Activated naive CD4-positive, alpha-beta T cell treated with anti-CD3 and anti-CD28 coated beads for 36 hours (primary cell): ENCODE measurements at regions not wholly inside any gene's neighbourhood (a gene's known extent, or its start where the extent isn't known, plus 50 kb on each side); places are given as distances from the start of the nearest gene placed in this dataset.

Experiments
- CTCF ChIA-PET: fragments of 350-600 bp; sonication (Branson Sonifier 250); formaldehyde crosslinking; loops from one replicate; lab custom pipeline; 2021; ENCODE audit warnings: antibody characterized with exemption; lab: Charles Lee
- DNase-seq: peaks from one replicate; pipeline ENCODE4 v3.0.0-alpha.2; 2020
- H3K27ac Mint-ChIP-seq: one replicate; pipeline ENCODE4 v1.8.0; 2021; ENCODE audit warnings: mild to moderate bottlenecking, mixed read lengths
- H3K27me3 Mint-ChIP-seq: one replicate; pipeline ENCODE4 v1.8.0; 2021; ENCODE audit warnings: low read depth, mixed read lengths
- H3K36me3 Mint-ChIP-seq: one replicate; pipeline ENCODE4 v1.8.0; 2021; ENCODE audit warnings: low read depth, mixed read lengths
- H3K4me1 Mint-ChIP-seq: one replicate; pipeline ENCODE4 v1.8.0; 2021; ENCODE audit warnings: low read depth, mixed read lengths
- H3K4me3 Mint-ChIP-seq: one replicate; pipeline ENCODE4 v1.8.0; 2021; ENCODE audit warnings: mild to moderate bottlenecking, moderate library complexity, mixed read lengths
- H3K9me3 Mint-ChIP-seq: one replicate; pipeline ENCODE4 v1.8.0; 2021; ENCODE audit warnings: mixed read lengths
- intact Hi-C: fragments of 100-400 bp; cut with micrococcal nuclease; formaldehyde crosslinking; loops from one replicate; pipeline ENCODE4 v1.15.1; 2023

DNA sequence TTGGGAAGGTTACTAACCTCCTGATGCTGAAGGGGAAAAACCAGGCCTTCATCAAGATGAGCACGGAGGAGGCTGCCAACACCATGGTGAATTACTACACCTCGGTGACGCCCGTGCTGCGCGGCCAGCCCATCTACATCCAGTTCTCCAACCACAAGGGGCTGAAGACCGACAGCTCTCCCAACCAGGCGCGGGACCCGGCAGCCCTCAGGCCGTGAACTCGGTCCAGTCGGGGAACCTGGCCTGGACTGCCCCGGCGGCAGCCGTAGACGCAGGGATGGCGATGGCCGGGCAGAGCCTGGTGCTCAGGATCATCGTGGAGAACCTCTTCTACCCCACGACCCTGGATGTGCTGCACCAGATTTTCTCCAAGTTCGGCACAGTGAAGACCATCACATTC is 133.0 kb upstream of the FUT8 start:
- Mint-ChIP-seq H3K4me3 (no peak overlapping the region), H3K27ac (no peak overlapping the region), H3K9me3 (no peaks in the 10 kb centered on the region), H3K4me1 (peaks cover 25% of the 10 kb centered on the region), H3K27me3 (no peaks in the 10 kb centered on the region), H3K36me3 (no peaks in the 10 kb centered on the region)
- no peak for DNase-seq
- CTCF ChIA-PET: interaction anchor here (0.6 kb wide), 1 partner anchor 131 kb away, joined by 3 read pairs; no protein-coding TSS in a partner anchor
- intact Hi-C loops: no loop called here

DNA sequence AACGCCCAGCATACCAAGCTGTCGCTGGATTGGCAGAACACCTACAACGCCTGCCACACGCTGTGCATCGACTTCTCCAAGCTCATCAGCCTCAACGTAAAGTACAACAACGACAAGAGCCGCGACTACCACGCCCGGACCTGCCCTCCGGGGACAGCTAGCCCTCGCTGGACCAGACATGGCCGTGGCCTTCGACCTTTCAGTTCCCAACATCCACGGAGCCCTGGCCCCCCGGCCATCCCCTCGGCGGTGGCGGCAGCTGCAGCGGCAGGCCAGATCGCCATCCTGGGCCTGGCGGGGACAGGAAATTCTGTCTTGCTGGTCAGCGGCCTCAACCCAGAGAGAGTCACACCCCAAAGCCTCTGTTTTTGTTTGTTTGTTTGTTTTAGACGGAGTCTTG is 132.6 kb upstream of the FUT8 start:
- no peaks in the 10 kb centered on the region for H3K9me3 Mint-ChIP-seq
- no peaks in the 10 kb centered on the region for H3K36me3 Mint-ChIP-seq
- H3K27me3 Mint-ChIP-seq: no peaks in the 10 kb centered on the region
- no peak overlapping the region for H3K4me3 Mint-ChIP-seq
- intact Hi-C loops: loop anchor here (5.0 to 10.0 kb wide), 2 partner anchors 178 to 425 kb away; partner anchors contain the start of gene MAX
- CTCF ChIA-PET: interaction anchor here (0.6 kb wide), 1 partner anchor 131 kb away, joined by 3 read pairs; no protein-coding TSS in a partner anchor
- H3K4me1 Mint-ChIP-seq: peaks cover 25% of the 10 kb centered on the region
- H3K27ac Mint-ChIP-seq: no peak overlapping the region
- no peak for DNase-seq

DNA sequence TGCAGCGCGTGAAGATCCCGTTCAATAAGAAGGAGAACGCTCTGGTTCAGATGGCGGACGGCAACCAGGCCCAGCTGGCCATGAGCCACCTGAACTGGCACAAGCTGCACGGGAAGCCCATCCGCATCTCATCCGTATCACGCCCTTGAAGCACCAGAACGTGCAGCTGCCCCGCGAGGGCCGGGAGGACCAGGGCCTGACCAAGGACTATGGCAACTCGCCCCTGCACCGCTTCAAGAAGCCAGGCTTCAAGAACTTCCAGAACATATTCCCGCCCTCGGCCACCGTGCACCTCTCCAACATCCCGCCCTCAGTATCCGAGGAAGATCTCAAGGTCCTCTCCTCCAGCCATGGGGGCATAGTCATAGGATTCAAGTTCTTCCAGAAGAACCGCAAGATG is 131.9 kb upstream of the FUT8 start:
- intact Hi-C loops: loop anchor here (5.0 to 10.0 kb wide), 2 partner anchors 178 to 424 kb away; partner anchors contain the start of gene MAX
- no peak for DNase-seq
- CTCF ChIA-PET: interaction anchor here (0.7 kb wide), 1 partner anchor 544 kb away, joined by 4 read pairs; no protein-coding TSS in a partner anchor
- no peaks in the 10 kb centered on the region for H3K27me3 Mint-ChIP-seq
- H3K4me1 Mint-ChIP-seq: peaks cover 25% of the 10 kb centered on the region
- H3K36me3 Mint-ChIP-seq: no peaks in the 10 kb centered on the region
- H3K9me3 Mint-ChIP-seq: no peaks in the 10 kb centered on the region
- H3K27ac Mint-ChIP-seq: no peak overlapping the region
- H3K4me3 Mint-ChIP-seq: no peak overlapping the region

DNA sequence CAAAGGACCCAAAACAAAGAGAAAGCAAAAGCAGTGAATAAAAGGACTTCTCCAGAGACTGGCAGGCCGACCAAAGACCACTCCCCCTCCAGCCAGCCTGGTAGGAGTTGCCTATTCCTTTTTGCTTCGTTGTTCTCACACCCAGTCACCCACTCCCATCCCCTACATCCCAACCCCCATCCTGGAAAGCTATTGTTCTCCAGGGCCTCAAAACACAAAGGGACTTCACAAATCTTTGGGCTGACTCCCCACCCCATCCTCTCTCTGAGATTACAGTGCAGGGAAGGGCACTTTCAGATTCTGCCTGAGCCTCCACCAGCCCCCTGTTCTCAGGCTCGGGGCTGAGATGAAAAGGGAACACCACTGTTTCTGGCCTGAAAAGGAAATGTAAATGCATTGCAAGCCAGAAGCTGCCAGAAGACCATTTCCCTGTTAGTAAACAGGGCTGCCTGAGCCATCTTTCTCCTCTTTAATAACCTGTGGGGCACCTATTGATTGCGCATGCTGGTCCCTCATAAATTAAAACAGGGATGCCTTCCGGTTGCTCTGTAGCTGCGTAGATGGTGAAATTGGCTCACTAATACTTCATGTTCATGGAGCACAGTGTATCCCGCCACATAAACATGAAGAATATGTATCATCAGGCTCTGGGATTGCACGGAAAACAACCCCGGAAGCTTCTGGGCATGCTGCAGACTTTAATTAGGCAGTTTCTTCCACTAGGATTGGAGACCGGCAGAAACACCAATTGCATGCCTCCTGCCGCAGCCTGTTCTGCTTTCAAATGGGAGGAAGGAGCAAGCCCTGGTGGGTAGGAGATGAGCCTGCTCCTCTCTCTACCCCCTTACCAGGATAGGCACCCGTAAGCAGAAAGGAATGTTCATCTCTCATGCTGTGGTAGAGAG is 130.3 kb upstream of the FUT8 start:
- H3K9me3 Mint-ChIP-seq: no peaks in the 10 kb centered on the region
- H3K36me3 Mint-ChIP-seq: no peaks in the 10 kb centered on the region
- intact Hi-C loops: loop anchor here (5.0 to 10.0 kb wide), 2 partner anchors 180 to 423 kb away; partner anchors contain the start of gene MAX
- H3K27ac Mint-ChIP-seq: peak overlapping the region; percentile 73
- H3K4me3 Mint-ChIP-seq: peak overlapping the region; percentile 54
- H3K27me3 Mint-ChIP-seq: no peaks in the 10 kb centered on the region
- CTCF ChIA-PET: interaction anchor here (0.6 to 1.4 kb wide), 5 partner anchors 60 to 543 kb away, joined by 3 to 10 read pairs (median 3); partner anchors contain the start of gene FUT8
- H3K4me1 Mint-ChIP-seq: peaks cover 30% of the 10 kb centered on the region
- peak; percentile 22 for DNase-seq

GRCh38 chr14:65282896-65283253 is 129.7 kb upstream of the FUT8 start:
- Mint-ChIP-seq H3K4me3 (peak overlapping the region; percentile 54), H3K9me3 (no peaks in the 10 kb centered on the region), H3K4me1 (peaks cover 36% of the 10 kb centered on the region), H3K36me3 (no peaks in the 10 kb centered on the region), H3K27me3 (no peaks in the 10 kb centered on the region), H3K27ac (peak overlapping the region; percentile 32)
- CTCF ChIA-PET: interaction anchor here (0.6 to 1.4 kb wide), 5 partner anchors 60 to 542 kb away, joined by 3 to 10 read pairs (median 3); partner anchors contain the start of gene FUT8
- intact Hi-C loops: loop anchor here (5.0 to 10.0 kb wide), 2 partner anchors 181 to 422 kb away; partner anchors contain the start of gene MAX
- DNase-seq: no peak

DNA sequence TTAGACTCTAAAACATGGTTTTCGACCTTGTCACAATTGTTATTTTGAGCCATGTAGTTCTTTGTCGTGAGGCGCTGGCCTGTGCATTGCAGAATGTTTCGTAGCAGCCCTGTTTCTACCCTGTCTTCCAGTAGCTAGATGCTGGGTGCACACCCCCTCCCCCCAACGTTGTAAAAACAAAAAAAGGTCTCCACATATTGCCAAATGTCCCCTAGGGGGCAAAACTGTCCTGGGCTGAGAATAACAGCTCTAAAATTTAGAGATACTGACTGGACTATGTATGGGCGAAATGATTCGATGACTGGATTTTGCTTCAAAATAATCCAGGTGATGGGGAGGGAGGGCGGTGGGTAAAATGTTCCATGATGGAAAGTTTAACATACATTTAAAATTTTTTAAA is 126.1 kb upstream of the FUT8 start:
- peaks cover 7% of the 10 kb centered on the region for H3K36me3 Mint-ChIP-seq
- peaks cover 64% of the 10 kb centered on the region for H3K4me1 Mint-ChIP-seq
- H3K27me3 Mint-ChIP-seq: no peaks in the 10 kb centered on the region
- H3K27ac Mint-ChIP-seq: no peak overlapping the region
- no peak overlapping the region for H3K4me3 Mint-ChIP-seq
- intact Hi-C loops: loop anchor here (1.0 to 10.0 kb wide), 8 partner anchors 64 to 673 kb away; partner anchors contain the start of gene FNTB
- peak; percentile 70 for DNase-seq
- CTCF ChIA-PET: interaction anchor here (0.6 to 2.4 kb wide), 7 partner anchors 15 to 675 kb away, joined by 3 to 12 read pairs (median 3); no protein-coding TSS in a partner anchor
- no peaks in the 10 kb centered on the region for H3K9me3 Mint-ChIP-seq

- intact Hi-C loops: loop anchor here (1.0 to 10.0 kb wide), 9 partner anchors 16 to 417 kb away; partner anchors contain the start of genes FNTB and FUT8
- CTCF ChIA-PET: interaction anchor here (0.5 to 2.4 kb wide), 8 partner anchors 14 to 674 kb away, joined by 3 to 12 read pairs (median 4); no protein-coding TSS in a partner anchor
- peaks cover 64% of the 10 kb centered on the region for H3K4me1 Mint-ChIP-seq
- peak overlapping the region; percentile 98 for H3K27ac Mint-ChIP-seq
- no peaks in the 10 kb centered on the region for H3K27me3 Mint-ChIP-seq
- peak overlapping the region; percentile 74 for H3K4me3 Mint-ChIP-seq
- no peaks in the 10 kb centered on the region for H3K9me3 Mint-ChIP-seq
- H3K36me3 Mint-ChIP-seq: peaks cover 7% of the 10 kb centered on the region
- peak; percentile 66 for DNase-seq
Observed at GRCh38 chr14:65287264-65288131, 125.0 kb upstream of the FUT8 start.

GRCh38 chr14:65290830-65291229 is 121.7 kb upstream of the FUT8 start:
- CTCF ChIA-PET: interaction anchor here (0.6 to 1.1 kb wide), 2 partner anchors 10 to 56 kb away, joined by 3 read pairs; no protein-coding TSS in a partner anchor
- Mint-ChIP-seq H3K36me3 (peaks cover 7% of the 10 kb centered on the region), H3K4me3 (no peak overlapping the region), H3K9me3 (no peaks in the 10 kb centered on the region), H3K27me3 (no peaks in the 10 kb centered on the region), H3K4me1 (peaks cover 53% of the 10 kb centered on the region), H3K27ac (peak overlapping the region; percentile 33)
- peak; percentile 67 for DNase-seq
- intact Hi-C loops: no loop called here

GRCh38 chr14:65291531-65291930 is 121.0 kb upstream of the FUT8 start:
- H3K4me3 Mint-ChIP-seq: no peak overlapping the region
- intact Hi-C loops: no loop called here
- no peaks in the 10 kb centered on the region for H3K27me3 Mint-ChIP-seq
- H3K36me3 Mint-ChIP-seq: peaks cover 7% of the 10 kb centered on the region
- H3K27ac Mint-ChIP-seq: no peak overlapping the region
- H3K9me3 Mint-ChIP-seq: no peaks in the 10 kb centered on the region
- DNase-seq: no peak
- CTCF ChIA-PET: interaction anchor here (0.8 to 1.1 kb wide), 3 partner anchors 9 to 122 kb away, joined by 3 read pairs; no protein-coding TSS in a partner anchor
- peaks cover 50% of the 10 kb centered on the region for H3K4me1 Mint-ChIP-seq

GRCh38 chr14:65294816-65295215 is 117.7 kb upstream of the FUT8 start:
- no peak for DNase-seq
- H3K9me3 Mint-ChIP-seq: no peaks in the 10 kb centered on the region
- H3K27me3 Mint-ChIP-seq: no peaks in the 10 kb centered on the region
- peaks cover 36% of the 10 kb centered on the region for H3K4me1 Mint-ChIP-seq
- intact Hi-C loops: no loop called here
- H3K36me3 Mint-ChIP-seq: peaks cover 4% of the 10 kb centered on the region
- CTCF ChIA-PET: no interaction called here
- H3K4me3 Mint-ChIP-seq: no peak overlapping the region
- H3K27ac Mint-ChIP-seq: no peak overlapping the region

DNA sequence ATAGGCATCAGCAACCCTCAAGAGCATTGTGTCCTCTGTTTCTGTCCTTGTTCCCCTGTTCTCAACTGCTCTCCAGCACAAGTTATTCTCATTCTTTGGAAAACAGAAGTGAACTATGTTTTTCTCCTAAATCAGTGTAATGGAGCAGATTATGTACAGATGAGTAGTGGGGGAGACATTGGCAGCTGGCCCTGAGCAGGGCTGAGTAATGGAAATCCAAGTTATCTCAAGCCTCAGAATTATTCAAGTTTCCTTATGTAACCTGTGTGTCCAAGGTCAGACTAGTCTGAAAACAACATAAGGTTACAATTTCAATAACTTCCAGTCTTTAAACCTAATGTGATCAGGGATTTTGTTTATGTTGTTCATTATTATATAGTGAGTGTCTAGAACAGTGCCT is 116.1 kb upstream of the FUT8 start:
- Mint-ChIP-seq H3K4me1 (peaks cover 37% of the 10 kb centered on the region), H3K9me3 (no peaks in the 10 kb centered on the region), H3K27ac (no peak overlapping the region), H3K27me3 (no peaks in the 10 kb centered on the region), H3K4me3 (no peak overlapping the region), H3K36me3 (no peaks in the 10 kb centered on the region)
- CTCF ChIA-PET: no interaction called here
- no peak for DNase-seq
- intact Hi-C loops: no loop called here
